Calu3 (cell line): ENCODE measurements at regions not wholly inside any gene's neighbourhood (a gene's known extent, or its start where the extent isn't known, plus 50 kb on each side); places are given as distances from the start of the nearest gene placed in this dataset.

Source experiments
- BruUV-seq: library from RNA; stranded (reverse); fragments of 400-500 nt; replicated peaks from 2 replicates; lab custom pipeline; 2021; lab: Mats Ljungman, UMichigan
- CTCF ChIA-PET: fragments of 300-600 bp; sonication (Branson Sonifier 250); formaldehyde crosslinking; loops from one replicate; lab custom pipeline; 2022; ENCODE audit warnings: antibody characterized with exemption; lab: Charles Lee
- DNase-seq: peaks from one replicate; pipeline ENCODE4 v3.0.0; 2022
- H3K27ac Mint-ChIP-seq: one replicate; pipeline ENCODE4 v1.8.0; 2022; ENCODE audit warnings: mixed read lengths; ENCODE audit not compliant: unreplicated experiment
- H3K27me3 Mint-ChIP-seq: one replicate; pipeline ENCODE4 v1.8.0; 2022; ENCODE audit warnings: mixed read lengths; ENCODE audit not compliant: unreplicated experiment
- H3K36me3 Mint-ChIP-seq: one replicate; pipeline ENCODE4 v1.8.0; 2022; ENCODE audit warnings: mild to moderate bottlenecking, moderate library complexity, mixed read lengths; ENCODE audit not compliant: insufficient read depth, unreplicated experiment
- H3K4me1 Mint-ChIP-seq: one replicate; pipeline ENCODE4 v1.8.0; 2022; ENCODE audit warnings: mild to moderate bottlenecking, low read depth, mixed read lengths; ENCODE audit not compliant: unreplicated experiment
- H3K4me3 Mint-ChIP-seq: one replicate; pipeline ENCODE4 v1.8.0; 2022; ENCODE audit warnings: mild to moderate bottlenecking, low read depth, moderate library complexity, mixed read lengths; ENCODE audit not compliant: unreplicated experiment
- H3K9me3 Mint-ChIP-seq: one replicate; pipeline ENCODE4 v1.8.0; 2022; ENCODE audit warnings: low read depth, mixed read lengths; ENCODE audit not compliant: unreplicated experiment
- intact Hi-C: fragments of 100-400 bp; cut with micrococcal nuclease; formaldehyde crosslinking; loops from one replicate; pipeline ENCODE4 v1.10.0; 2022; ENCODE audit not compliant: unreplicated experiment
- TF ChIP-seq, protein P1 (sequence below): fragments of 200-600 bp; IDR thresholded peaks from one replicate; pipeline ENCODE4 v1.8.0; 2022; ENCODE audit warnings: antibody characterized with exemption; ENCODE audit not compliant: unreplicated experiment

DNA sequence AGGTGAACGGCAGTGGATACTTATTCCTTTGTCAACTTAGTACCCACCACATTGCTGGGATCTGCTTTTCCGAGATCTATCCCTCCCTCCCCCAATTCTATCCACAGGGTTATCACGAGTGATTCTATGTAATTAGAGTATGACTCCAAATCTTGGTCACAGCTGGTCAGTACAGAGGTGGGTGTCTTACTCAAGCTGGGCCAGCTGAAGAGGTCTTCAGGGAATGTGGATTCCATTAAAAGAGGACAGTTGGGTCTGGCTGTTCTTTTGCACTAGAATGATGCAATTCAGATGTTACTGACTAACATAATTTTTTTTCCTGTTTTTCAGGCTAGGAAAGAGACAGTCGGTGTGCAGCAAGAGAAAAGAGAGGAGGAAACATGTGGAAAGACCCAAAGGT is 92.3 kb downstream of the HS3ST1 start:
- Mint-ChIP-seq H3K27me3 (no peaks in the 10 kb centered on the region), H3K4me3 (no peak overlapping the region), H3K4me1 (no peaks in the 10 kb centered on the region), H3K36me3 (no peaks in the 10 kb centered on the region), H3K9me3 (no peaks in the 10 kb centered on the region), H3K27ac (no peak overlapping the region)
- no peak for DNase-seq
- no TSS peak for BruUV-seq
- intact Hi-C loops: no loop called here
- TF ChIP-seq, protein P1, sequence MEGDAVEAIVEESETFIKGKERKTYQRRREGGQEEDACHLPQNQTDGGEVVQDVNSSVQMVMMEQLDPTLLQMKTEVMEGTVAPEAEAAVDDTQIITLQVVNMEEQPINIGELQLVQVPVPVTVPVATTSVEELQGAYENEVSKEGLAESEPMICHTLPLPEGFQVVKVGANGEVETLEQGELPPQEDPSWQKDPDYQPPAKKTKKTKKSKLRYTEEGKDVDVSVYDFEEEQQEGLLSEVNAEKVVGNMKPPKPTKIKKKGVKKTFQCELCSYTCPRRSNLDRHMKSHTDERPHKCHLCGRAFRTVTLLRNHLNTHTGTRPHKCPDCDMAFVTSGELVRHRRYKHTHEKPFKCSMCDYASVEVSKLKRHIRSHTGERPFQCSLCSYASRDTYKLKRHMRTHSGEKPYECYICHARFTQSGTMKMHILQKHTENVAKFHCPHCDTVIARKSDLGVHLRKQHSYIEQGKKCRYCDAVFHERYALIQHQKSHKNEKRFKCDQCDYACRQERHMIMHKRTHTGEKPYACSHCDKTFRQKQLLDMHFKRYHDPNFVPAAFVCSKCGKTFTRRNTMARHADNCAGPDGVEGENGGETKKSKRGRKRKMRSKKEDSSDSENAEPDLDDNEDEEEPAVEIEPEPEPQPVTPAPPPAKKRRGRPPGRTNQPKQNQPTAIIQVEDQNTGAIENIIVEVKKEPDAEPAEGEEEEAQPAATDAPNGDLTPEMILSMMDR: no peak
- CTCF ChIA-PET: no interaction called here

DNA sequence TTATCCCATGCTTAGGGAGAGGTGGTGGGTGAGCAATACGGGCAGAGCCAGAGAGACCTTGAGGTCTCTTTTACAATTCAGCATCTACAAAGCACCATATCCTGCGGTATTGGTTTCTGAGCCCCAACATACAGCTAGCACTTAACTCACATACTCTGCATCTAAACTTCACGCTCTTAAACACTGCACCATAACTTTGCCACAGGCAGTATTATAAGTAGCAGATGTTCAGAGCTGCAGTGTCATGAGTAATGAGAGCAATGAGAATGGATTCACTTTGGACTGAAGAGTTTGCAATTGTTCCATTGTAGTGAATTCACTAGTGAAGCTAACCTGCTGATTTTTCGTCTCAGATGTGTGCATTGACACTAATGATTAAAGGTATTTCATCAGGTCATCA is 93.8 kb downstream of the HS3ST1 start:
- intact Hi-C loops: no loop called here
- no peaks in the 10 kb centered on the region for H3K4me1 Mint-ChIP-seq
- H3K27me3 Mint-ChIP-seq: no peaks in the 10 kb centered on the region
- CTCF ChIA-PET: no interaction called here
- H3K4me3 Mint-ChIP-seq: no peak overlapping the region
- no peaks in the 10 kb centered on the region for H3K36me3 Mint-ChIP-seq
- TF ChIP-seq, protein P1: no peak
- BruUV-seq: no TSS peak
- no peak for DNase-seq
- no peak overlapping the region for H3K27ac Mint-ChIP-seq
- H3K9me3 Mint-ChIP-seq: no peaks in the 10 kb centered on the region

DNA sequence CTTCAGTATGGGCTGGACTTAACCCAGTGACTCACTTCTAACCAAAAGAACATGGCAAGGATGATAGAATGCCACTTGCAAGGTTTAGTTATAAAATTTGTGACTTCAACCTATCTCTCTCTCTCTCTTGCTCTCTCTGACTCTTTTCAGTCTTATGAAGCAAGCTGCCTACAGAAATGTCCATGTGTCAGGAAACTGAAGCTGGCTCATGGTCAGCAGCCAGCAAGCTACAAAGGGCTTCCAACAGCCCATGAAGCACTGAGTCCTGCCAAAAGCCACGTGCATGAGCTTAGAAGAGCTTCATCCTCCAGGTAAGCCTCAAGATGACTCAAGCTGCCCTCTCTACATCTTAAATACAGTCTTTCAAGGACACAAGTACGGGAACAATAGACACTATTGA is 100.3 kb downstream of the HS3ST1 start:
- Mint-ChIP-seq H3K4me3 (no peak overlapping the region), H3K9me3 (peaks cover under 1% of the 10 kb centered on the region), H3K27ac (no peak overlapping the region), H3K4me1 (no peaks in the 10 kb centered on the region), H3K36me3 (no peaks in the 10 kb centered on the region), H3K27me3 (no peaks in the 10 kb centered on the region)
- CTCF ChIA-PET: no interaction called here
- TF ChIP-seq, protein P1: no peak
- DNase-seq: no peak
- no TSS peak for BruUV-seq
- intact Hi-C loops: no loop called here

DNA sequence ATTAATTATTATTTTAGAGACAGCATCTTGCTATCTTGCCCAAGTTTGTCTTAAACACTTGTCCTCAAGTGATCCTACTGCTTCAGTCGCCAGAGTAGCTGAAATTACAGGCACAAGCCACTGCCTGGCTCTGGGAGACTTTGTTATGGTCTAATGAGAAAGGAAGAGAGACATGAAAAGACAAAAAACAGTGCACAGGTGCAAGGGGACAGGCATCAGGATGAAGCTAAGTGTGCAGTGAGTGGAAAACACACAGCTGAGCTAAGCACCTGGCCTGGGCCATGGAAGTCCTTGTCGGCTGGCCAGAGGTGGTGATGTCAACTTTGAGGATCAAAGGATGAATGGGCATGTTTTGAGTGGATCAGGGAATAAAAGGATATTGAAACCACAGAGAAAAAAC is 102.7 kb downstream of the HS3ST1 start:
- Mint-ChIP-seq H3K27ac (no peak overlapping the region), H3K27me3 (no peaks in the 10 kb centered on the region), H3K9me3 (peaks cover 2% of the 10 kb centered on the region), H3K4me3 (no peak overlapping the region), H3K4me1 (no peaks in the 10 kb centered on the region), H3K36me3 (no peaks in the 10 kb centered on the region)
- CTCF ChIA-PET: no interaction called here
- intact Hi-C loops: no loop called here
- no TSS peak for BruUV-seq
- TF ChIP-seq, protein P1: no peak
- DNase-seq: no peak
